MM.1S (cell line): ENCODE measurements at regions not wholly inside any gene's neighbourhood (a gene's known extent, or its start where the extent isn't known, plus 50 kb on each side); places are given as distances from the start of the nearest gene placed in this dataset.
"Not testable (repeated sequence)": the region's sequence is repeated elsewhere in the genome, so short reads cannot be mapped to it uniquely, and the experiment has no call there.

ENCODE experiments used
- DNase-seq: peaks from one replicate; pipeline ENCODE4 v3.0.0-alpha.2; 2015
- H2AFZ ChIP-seq: fragments of 300-600 bp; sonication (generic); 2 replicates; pipeline ENCODE4 v1.6.0; 2016; ENCODE audit warnings: antibody characterized with exemption, low read length
- H3F3A ChIP-seq: fragments of 300-600 bp; sonication (generic); 2 replicates; pipeline ENCODE4 v1.6.1; 2016; ENCODE audit warnings: mild to moderate bottlenecking, antibody characterized with exemption, low read length, moderate library complexity, mixed read lengths; ENCODE audit not compliant: insufficient read depth
- H3K27ac ChIP-seq: fragments of 300-600 bp; sonication (generic); 2 replicates; pipeline ENCODE4 v1.5.1; 2016; ENCODE audit warnings: mild to moderate bottlenecking, low read length
- H3K27me3 ChIP-seq: fragments of 300-600 bp; sonication (generic); replicated peaks from 2 replicates; pipeline ENCODE4 v1.6.0; 2016; ENCODE audit warnings: low read length; ENCODE audit not compliant: insufficient read depth
- H3K36me3 ChIP-seq: fragments of 300-600 bp; sonication (generic); replicated peaks from 2 replicates; pipeline ENCODE4 v1.6.1; 2016; ENCODE audit warnings: mild to moderate bottlenecking, low read length, mixed read lengths; ENCODE audit not compliant: insufficient read depth
- H3K4me1 ChIP-seq: fragments of 300-600 bp; sonication (generic); 2 replicates; pipeline ENCODE4 v1.6.1; 2016; ENCODE audit warnings: low read length, mixed read lengths
- H3K4me2 ChIP-seq: fragments of 300-600 bp; sonication (generic); 2 replicates; pipeline ENCODE4 v1.6.0; 2016; ENCODE audit warnings: low read depth, low read length
- H3K4me3 ChIP-seq: fragments of 300-600 bp; sonication (generic); 2 replicates; pipeline ENCODE4 v1.5.1; 2016; ENCODE audit warnings: low read length, mixed read lengths
- H3K79me2 ChIP-seq: fragments of 300-600 bp; sonication (generic); 2 replicates; pipeline ENCODE4 v1.6.1; 2016; ENCODE audit warnings: mixed run types, low read length, mixed read lengths
- H3K9ac ChIP-seq: fragments of 300-600 bp; sonication (generic); 2 replicates; pipeline ENCODE4 v1.6.1; 2016; ENCODE audit warnings: low read length, mixed read lengths
- H3K9me2 ChIP-seq: fragments of 300-600 bp; sonication (generic); replicated peaks from 2 replicates; pipeline ENCODE4 v1.6.1; 2016; ENCODE audit warnings: mild to moderate bottlenecking, low read length, mixed read lengths; ENCODE audit not compliant: insufficient read depth
- H3K9me3 ChIP-seq: fragments of 300-600 bp; sonication (generic); replicated peaks from 2 replicates; pipeline ENCODE4 v1.6.1; 2016; ENCODE audit warnings: mild to moderate bottlenecking, low read length, mixed read lengths; ENCODE audit not compliant: insufficient read depth
- H4K20me1 ChIP-seq: fragments of 300-600 bp; sonication (generic); 2 replicates; pipeline ENCODE4 v1.6.1; 2016; ENCODE audit warnings: mild to moderate bottlenecking, low read length, moderate library complexity, mixed read lengths; ENCODE audit not compliant: insufficient read depth
- CTCF ChIP-seq: fragments of 300-600 bp; sonication (generic); IDR thresholded peaks from 2 replicates; pipeline ENCODE4 v1.5.1; 2016; ENCODE audit warnings: antibody characterized with exemption, low read length, mixed read lengths
- EZH2 ChIP-seq: fragments of 300-600 bp; sonication (generic); optimal IDR thresholded peaks from 2 replicates; pipeline ENCODE3; 2017; ENCODE audit warnings: low read depth, mild to moderate bottlenecking, antibody characterized with exemption, low read length, mixed read lengths
- EZH2phosphoT487 ChIP-seq: fragments of 300-600 bp; sonication (generic); IDR thresholded peaks from 2 replicates; pipeline ENCODE4 v1.6.1; 2018; ENCODE audit warnings: antibody characterized with exemption, low read length

GRCh38 chr1:222975472-222976122 is 160.8 kb downstream of the DISP1 start:
- Histone ChIP-seq H3K36me3 (no peaks in the 10 kb centered on the region), H4K20me1 (no peaks in the 10 kb centered on the region), H3K9me3 (no peaks in the 10 kb centered on the region), H3K4me3 (no peak overlapping the region), H3F3A (no peaks in the 10 kb centered on the region), H3K9me2 (no peaks in the 10 kb centered on the region), H2AFZ (no peak overlapping the region), H3K9ac (no peak overlapping the region), H3K79me2 (no peaks in the 10 kb centered on the region), H3K27ac (no peak overlapping the region), H3K27me3 (no peaks in the 10 kb centered on the region), H3K4me2 (no peak overlapping the region), H3K4me1 (no peaks in the 10 kb centered on the region)
- TF ChIP-seq EZH2, result no peak
- no peak for TF ChIP-seq CTCF
- TF ChIP-seq EZH2phosphoT487, result no peak
- DNase-seq, result peak; percentile 3

- H3K4me2 ChIP-seq, result no peak overlapping the region
- no peaks in the 10 kb centered on the region for H4K20me1 ChIP-seq
- no peak overlapping the region for H3K4me3 ChIP-seq
- TF ChIP-seq CTCF (no peak), EZH2phosphoT487 (no peak), EZH2 (no peak)
- H3K4me1 ChIP-seq, result no peaks in the 10 kb centered on the region
- no peak overlapping the region for H3K9ac ChIP-seq
- H3F3A ChIP-seq, result no peaks in the 10 kb centered on the region
- no peaks in the 10 kb centered on the region for H3K9me3 ChIP-seq
- H3K79me2 ChIP-seq, result no peaks in the 10 kb centered on the region
- DNase-seq, result no peak
- H3K36me3 ChIP-seq, result no peaks in the 10 kb centered on the region
- no peaks in the 10 kb centered on the region for H3K9me2 ChIP-seq
- H3K27me3 ChIP-seq, result no peaks in the 10 kb centered on the region
- no peak overlapping the region for H3K27ac ChIP-seq
- no peak overlapping the region for H2AFZ ChIP-seq
These were observed 161.6 kb downstream of the DISP1 start for GRCh38 chr1:222976453-222976852.

GRCh38 chr1:222977294-222977693 is 162.5 kb downstream of the DISP1 start:
- not testable (repeated sequence) for H3K4me3 ChIP-seq, H3K4me2 ChIP-seq, H4K20me1 ChIP-seq, H3K9me3 ChIP-seq, H3K36me3 ChIP-seq, H3K4me1 ChIP-seq, H3K9me2 ChIP-seq, H2AFZ ChIP-seq, H3F3A ChIP-seq, H3K27me3 ChIP-seq, DNase-seq, H3K9ac ChIP-seq, H3K27ac ChIP-seq, H3K79me2 ChIP-seq

GRCh38 chr1:222979561-222979960 is 163.5 kb downstream of the TLR5 start:
- H3K9ac ChIP-seq, result no peak overlapping the region
- no peak for TF ChIP-seq EZH2phosphoT487
- TF ChIP-seq CTCF, result no peak
- TF ChIP-seq EZH2, result no peak

More at GRCh38 chr1:222979561-222979960, 163.5 kb downstream of the TLR5 start:
- DNase-seq, result no peak
- Histone ChIP-seq H3K27ac (no peak overlapping the region), H3K4me2 (no peak overlapping the region), H3F3A (no peaks in the 10 kb centered on the region), H2AFZ (no peak overlapping the region), H3K4me1 (no peaks in the 10 kb centered on the region), H3K27me3 (no peaks in the 10 kb centered on the region), H3K9me3 (no peaks in the 10 kb centered on the region), H4K20me1 (no peaks in the 10 kb centered on the region), H3K4me3 (no peak overlapping the region), H3K36me3 (no peaks in the 10 kb centered on the region), H3K79me2 (no peaks in the 10 kb centered on the region), H3K9me2 (no peaks in the 10 kb centered on the region)
